GM21390 (cell line): ENCODE measurements at regions not wholly inside any gene's neighbourhood (a gene's known extent, or its start where the extent isn't known, plus 50 kb on each side); places are given as distances from the start of the nearest gene placed in this dataset.

ENCODE experiments used
- ATAC-seq: cut with Tn5 transposase; IDR thresholded peaks from one replicate; pipeline ENCODE4 v1.9.1; 2021; ENCODE audit not compliant: unreplicated experiment

- ATAC-seq: no peak
Measured at GRCh38 chr2:149954981-149955600, 367.5 kb upstream of the MMADHC start.

DNA sequence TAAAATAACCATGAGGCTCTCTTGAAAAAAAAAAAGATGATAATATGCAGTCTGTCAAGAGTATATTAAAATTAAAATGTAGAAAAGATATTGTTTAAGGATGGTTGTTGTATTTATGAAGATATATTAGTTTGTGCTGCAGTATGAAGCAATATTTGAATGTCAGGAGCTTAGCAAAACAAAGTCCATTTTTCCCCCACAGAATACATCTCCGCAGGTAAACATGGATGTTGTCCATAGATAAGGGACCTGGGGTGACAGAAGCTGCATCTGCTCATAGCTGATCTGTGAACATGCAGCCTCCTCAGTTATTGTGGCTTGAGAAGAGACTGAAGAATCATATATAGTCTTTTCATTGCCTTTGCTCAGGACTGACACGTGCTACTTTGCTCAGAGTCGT lies 366.1 kb upstream of the MMADHC start:
- no peak for ATAC-seq

DNA sequence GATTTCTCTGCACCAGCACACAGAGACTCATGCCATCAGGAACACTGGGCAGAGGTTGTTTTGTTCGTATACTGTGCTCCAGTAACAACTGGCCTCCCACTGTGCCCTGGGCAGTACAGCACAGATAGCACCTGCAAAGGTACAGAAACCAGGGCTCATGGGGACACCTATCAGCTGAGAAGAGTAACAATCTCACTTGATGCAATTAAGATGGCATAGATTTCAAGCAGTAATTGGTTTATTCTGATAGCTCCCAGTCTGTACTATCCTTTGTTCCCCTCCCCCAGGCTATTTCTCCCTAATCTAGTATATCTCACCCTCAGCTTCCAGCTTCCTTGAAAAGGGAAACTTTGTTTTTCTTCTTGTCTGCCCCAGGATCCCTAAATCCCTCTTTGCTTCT lies 343.9 kb upstream of the MMADHC start:
- no peak for ATAC-seq

DNA sequence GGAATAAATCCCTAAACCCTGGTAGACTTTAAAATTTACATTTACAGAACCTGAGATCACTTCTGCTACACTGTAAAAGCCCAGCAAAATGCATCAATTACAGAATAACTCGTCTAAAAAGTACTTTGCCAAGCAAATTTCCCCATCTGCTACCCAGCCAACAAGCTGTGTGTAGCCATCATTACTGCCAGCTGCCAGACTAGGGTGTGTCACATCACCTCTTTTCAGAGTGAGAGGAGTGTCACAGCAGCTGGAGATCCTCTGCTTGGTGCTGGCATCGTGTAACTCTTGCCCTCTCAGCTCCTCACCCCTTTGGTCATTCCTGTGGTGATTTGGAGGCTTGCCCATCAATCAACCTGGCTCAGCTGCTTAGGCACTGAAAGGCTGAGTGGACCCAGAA lies 340.4 kb upstream of the MMADHC start:
- ATAC-seq: no peak

- no peak for ATAC-seq
Measured at GRCh38 chr2:149926149-149926548, 338.6 kb upstream of the MMADHC start.

GRCh38 chr2:149924549-149925213 lies 337.1 kb upstream of the MMADHC start:
- no peak for ATAC-seq

DNA sequence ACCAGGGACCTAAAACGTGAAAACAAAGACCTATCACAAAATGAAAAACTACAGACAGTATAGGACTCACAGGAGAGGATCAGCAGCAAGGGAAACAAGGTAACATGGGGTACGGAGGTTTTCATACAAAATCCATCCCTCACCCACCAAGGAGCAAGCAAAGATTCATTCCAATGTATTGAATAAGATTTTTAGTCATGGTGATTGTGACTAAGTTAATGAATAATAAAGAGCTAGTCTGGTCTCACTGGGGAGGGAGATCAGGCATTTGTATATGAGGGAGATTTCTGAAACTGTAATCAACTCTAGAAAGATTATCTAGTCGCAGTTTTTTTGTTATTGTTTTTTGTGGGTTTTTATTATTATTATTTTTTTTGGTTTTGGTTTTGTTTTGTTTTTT lies 336.5 kb upstream of the MMADHC start:
- ATAC-seq: no peak

DNA sequence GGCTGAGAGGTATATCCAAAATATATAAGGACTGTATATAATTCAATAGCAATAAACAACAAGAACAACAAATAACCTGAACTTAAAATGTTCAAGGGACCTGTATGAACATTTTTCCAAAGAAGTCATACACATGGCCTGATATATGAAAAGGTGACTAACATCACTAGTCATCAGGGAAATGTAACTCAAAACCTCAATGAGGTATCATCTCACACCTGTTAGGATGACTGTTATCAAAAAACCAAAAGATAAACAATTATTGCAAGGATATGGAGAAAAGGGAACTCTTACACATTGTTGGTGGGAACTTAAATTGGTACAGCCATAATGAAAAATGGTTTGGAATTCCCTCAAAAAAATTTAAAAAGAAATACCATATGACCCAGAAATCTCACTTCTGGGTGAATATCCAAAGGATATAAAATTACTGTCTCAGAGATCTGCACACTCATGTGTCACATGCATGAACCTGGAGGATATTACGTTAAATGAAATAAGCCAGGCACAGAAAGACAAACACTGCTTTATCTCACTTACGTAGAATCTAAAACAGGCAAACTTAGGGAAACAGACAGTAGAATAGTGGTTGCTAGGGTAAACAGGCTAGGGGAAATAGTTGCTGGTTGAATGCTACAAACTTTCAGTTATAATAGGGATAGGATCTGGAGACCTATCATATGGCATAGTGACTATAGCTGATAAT lies 334.5 kb upstream of the MMADHC start:
- ATAC-seq: no peak

DNA sequence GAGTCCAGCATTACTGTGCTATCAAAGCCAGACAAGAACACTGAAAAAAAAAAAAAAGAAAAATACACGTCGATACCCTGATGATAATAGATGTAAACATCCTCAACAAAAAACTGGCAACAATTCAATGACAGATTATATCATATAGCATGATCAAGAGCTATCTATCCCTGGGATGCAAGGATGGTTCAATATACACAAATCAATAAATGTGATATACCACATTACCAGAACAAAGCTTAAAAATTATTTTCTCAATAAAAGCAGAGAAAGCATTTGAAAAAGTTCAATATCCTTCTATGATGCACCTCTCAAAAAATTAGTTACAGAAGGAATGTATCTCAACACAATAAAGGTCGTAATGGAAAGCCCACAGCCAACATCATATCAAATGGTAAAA lies 332.8 kb upstream of the MMADHC start:
- no peak for ATAC-seq

GRCh38 chr2:149915151-149915550 lies 327.6 kb upstream of the MMADHC start:
- ATAC-seq: no peak

DNA sequence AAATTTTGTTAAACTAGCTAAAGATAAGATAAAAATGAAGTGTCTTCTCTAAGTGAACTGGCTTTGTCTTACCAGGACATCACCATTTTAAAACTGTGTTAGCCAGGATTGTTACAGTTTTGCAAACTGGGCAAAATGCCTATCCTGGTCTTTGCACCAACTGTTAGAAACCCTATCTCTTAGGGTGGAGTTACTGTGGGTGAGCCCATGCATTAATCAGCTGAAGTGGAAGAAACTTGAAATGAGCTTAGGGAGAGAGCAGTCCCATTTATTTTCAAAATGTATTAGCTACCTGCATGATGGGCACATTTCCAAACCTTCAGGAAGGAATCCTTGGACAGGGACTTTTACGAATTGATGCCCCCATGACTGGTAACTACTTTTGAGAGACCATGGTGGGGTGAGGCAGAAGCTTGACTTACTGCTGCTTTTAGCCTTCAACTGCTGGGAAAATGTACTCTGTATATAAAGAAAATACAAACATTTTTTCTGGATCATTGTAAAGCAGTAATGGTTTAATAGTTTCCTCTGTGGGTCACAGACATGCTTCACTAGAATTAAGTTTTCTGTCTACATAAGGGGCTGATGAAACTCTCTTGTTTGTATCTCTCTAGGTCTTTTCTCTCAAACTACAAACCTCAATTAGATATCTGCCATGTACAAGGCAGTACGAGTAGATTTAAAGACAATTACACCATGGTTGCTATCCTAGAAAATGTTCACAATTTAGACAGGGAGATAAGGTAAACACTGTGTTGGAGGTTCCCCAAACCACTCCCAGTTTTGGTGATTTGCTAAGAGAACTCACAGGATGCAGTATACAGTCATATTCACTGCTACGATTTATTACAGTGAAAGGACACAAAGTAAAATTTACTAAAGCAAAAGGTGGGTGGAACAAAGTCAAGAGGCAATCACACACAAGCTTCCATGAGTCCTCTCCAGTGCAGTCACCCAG lies 321.4 kb upstream of the MMADHC start:
- no peak for ATAC-seq

DNA sequence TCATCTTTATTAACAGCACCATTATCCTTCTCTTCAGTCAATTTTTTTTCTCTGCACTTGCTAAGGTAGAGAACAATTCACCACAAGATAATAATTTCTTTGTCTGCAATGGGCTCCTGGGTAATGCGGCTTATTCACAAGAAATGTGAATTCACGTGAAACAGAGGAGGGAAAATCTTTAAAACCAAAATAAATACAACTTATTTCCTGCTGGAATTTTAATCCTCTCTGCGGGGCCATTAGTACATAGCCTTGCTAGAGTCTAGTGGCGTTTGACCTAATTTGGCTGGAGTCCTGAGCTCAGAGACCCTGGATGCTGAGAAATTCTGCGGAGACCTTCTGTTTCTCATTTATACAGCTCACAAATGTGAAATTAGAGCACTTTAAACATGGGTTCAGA lies 319.3 kb upstream of the MMADHC start:
- ATAC-seq: no peak

DNA sequence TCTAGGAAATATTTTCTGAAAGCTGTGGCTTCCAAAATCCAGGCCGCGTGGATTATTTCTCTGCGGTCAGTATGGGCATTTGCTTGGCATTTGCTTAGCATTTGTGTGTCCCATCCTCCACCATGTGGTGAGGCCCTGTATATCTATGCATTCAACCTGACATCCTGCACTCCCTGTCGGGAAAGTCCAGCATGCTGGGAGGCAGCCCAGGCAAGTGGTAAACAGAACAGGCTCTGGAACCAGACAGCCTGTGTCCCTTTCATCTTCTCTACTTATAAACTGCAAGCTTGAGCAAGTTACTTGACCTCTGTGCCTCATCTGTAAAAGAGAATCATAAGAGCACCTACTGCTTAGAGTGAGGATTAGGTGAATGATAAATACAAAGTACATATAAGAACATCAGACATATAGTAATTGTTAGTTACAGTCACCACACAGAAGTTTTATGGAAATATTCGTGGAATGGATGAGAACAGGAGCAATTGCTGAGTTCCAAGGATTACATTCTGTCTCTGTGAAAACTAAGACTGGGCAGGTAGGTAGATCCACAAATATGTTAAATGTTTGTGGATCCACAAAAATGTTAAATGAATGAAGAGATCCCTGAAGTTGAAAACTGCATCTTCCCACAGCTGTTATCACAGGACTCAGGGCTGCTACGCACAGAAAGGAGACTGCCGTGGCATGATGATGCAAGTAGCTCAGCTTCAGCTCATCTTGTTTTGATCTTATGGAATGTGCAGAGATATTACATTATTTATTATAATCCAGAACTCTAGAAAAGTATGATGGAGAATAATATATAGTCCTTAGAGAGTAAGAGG lies 317.0 kb upstream of the MMADHC start:
- ATAC-seq: no peak

GRCh38 chr2:149903626-149904025 lies 316.1 kb upstream of the MMADHC start:
- ATAC-seq: no peak

DNA sequence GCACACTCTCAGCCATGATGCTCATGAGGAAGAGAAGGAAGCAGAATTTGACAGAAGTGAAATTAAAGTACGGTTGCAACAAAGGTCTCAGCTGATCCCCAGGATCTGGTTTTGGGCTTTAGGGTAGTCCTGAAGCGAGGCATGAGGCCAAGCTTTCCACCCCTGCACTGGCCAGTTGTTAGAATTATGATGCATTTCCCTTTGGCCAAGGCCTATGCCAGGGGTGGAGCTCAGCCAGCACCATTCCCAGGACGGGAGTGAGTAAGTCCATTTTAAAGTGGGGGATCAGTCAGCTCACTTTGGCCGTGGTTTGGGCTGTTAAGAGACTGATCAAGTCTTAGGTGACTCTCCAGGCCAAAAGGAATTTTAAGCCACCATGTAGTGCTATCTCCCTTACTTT lies 314.5 kb upstream of the MMADHC start:
- ATAC-seq: no peak

DNA sequence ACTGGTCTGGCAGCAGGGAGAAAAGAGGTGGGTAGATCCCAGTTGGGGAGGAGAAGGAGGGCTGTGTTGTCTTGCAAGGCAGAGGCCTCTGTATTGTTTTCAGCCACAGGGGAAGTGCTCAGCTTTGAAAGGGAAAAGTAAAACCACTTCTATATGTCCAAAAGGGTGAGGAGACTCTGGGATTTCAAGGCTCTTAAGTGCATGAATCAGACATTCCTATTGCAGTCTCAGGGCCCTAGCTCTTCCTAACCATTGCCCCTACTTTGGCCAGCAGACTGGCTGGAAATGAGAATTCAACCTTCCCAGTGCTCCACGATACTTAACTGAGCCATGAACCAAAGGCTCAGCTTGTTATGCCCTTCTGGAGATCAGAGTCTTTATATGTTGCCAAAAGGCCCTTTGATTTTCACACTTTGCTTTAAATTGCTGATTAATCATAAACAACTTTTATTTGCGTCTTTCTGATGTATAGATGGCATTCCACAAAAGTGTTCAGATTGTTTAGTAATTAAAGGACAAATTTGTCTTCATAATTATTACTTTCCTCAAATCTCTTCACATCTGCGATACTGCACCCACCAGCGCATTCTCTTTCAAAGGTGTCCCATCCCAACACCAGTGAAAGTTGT lies 313.8 kb upstream of the MMADHC start:
- ATAC-seq: no peak

DNA sequence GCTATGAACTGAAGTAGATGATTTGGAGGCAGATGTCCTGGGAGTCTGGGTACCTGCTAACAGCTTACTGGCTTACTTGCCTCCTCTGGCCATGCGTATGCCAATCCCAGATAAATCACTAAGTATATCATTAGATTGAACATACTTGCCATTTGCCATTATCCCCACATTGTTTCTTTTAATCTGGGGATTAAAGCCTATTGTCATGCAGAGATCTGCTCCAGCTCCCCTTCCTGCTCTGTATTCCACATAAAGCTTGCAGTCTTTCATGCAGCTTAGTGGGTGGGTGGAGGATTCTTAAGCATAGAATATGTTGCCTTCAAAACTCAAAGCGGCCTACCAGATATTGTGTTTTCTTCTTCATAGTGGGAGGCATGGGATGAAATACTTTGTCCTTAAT lies 311.8 kb upstream of the MMADHC start:
- ATAC-seq: no peak

DNA sequence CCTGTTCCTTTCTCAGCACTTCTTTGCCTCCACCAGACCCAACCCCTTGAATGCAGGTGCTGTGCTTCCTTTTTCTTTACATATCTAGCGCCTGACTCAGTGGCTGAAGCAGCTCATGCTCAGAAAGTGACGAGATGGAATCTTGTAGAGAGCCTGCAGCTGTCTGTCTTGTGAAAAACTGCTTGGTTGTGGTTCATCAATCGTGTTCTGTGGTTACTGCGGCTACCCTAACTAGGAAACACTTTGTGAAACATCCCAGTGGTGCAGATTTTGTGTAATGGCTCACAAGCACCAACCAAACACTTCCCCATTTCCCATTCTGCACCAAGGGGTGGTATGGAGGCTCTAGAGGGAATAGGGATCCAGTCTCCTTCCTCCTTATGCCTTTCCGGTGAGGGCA lies 307.2 kb upstream of the MMADHC start:
- ATAC-seq: no peak

- ATAC-seq: no peak
Measured at GRCh38 chr2:149894226-149894625, 306.7 kb upstream of the MMADHC start.

DNA sequence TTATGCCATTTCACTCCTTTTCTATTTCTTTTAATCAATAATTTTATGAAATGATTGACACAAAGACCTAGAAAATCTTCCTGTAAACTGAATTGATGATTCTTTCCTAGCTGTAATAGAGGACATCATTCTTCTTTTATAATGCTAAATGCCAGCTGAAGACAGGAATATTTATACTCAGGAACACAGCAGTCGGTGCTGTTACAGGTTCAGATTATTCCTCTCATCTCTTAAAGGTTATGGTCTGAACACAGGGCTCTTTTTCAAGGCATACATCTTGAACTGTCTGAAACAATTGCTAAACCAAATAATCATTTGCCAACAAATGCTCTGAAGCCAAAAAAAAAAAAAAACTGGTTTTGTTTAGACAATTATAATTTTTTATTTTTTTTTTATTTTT lies 305.0 kb upstream of the MMADHC start:
- no peak for ATAC-seq
